ENCODE measurements at regions not wholly inside any gene's neighbourhood (a gene's known extent, or its start where the extent isn't known, plus 50 kb on each side); places are given as distances from the start of the nearest gene placed in this dataset.
A peak's percentile ranks its signal among the peaks of the same experiment; 100 is the strongest.

- DNase-seq (ENCODE audit: low spot score): peak; percentile 16
Observed at GRCh38 chr15:93553167-93553935, 464.3 kb upstream of the RGMA start.

- DNase-seq (ENCODE audit: low spot score): no peak
Observed at GRCh38 chr15:93543093-93543492, 454.1 kb upstream of the RGMA start.

GRCh38 chr15:93527374-93528050 lies 438.5 kb upstream of the RGMA start:
- no peak for DNase-seq (ENCODE audit: low spot score)

GRCh38 chr15:93524432-93524831 lies 435.4 kb upstream of the RGMA start:
- no peak for DNase-seq (ENCODE audit: low spot score)

DNA sequence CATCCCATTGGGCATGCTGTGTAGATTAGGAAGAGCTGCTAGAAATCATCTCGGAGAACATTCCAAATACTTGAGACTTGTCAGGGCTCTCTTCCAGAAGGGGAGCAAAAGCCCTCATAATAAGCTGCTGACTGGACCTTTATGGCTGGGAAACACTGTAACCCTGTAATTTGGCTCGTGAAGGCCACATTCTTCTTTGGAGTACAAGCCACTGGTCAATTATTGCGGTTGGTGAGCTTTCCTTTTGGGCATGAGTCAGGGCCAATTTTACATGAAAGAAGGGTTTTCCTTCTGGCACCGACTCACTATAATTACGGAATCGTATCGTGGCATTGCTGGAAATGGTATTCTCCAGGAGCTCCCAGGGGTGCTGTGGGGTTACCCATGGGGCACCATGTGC lies 434.5 kb upstream of the RGMA start:
- no peak for DNase-seq (ENCODE audit: low spot score)

- no peak for DNase-seq (ENCODE audit: low spot score)
Observed at GRCh38 chr15:93520206-93520605, 431.2 kb upstream of the RGMA start.

DNA sequence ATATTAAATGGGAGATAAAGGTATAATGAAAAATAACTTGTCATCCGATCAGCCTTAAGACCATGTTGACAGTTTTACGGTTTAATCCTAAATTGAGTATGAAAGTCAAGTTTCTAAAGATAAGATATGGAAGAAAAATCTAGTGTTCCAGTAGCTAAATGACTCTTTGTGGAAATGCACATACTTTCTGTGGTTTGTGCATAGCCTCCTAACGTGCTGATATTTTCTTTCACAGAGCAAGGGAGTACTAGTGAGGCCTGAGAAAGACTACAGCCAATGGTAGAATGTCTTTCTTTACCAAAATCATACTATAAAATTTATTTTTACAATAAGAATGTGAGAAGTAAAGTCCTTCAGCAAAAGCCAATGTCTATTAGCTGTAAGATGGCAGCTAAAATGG lies 430.6 kb upstream of the RGMA start:
- DNase-seq (ENCODE audit: low spot score): no peak

GRCh38 chr15:93517176-93517575 lies 428.2 kb upstream of the RGMA start:
- no peak for DNase-seq (ENCODE audit: low spot score)

DNA sequence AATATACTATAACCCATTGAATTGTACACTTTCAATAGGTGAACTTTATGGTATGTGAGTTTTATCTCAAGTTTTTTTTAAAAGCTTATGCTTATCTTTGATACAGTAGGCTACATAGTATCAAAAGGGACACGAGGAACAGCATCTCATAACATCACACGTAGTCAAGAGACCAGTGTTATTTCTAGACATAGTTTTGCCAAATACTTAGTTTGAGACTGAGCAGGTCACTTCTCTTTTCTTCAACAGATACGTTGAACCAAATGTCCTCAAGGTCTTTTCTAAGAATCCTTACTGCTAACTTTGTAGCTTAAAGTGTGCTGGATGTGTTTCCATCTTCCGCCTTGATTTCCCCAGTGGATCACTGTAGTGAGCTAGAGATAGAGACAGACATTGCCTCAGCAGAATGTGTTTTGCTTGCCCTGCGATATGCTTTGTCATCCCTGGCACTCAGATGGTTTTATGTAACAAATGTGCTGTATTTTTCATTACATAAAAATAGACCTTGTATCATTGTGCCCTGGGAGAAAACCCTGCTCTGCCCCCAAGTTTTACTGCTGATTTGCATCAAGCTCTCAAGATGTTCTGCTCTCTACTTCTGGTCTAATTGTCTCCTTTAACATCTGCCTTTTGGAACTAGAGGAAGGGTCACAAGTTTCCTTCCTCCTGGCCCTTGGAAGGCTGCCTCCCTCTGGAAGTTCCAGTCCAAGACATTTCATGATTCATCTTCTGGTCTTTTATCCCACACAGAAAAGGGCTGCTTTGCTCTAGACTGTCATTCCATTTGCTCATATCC lies 426.4 kb upstream of the RGMA start:
- DNase-seq (ENCODE audit: low spot score): peak; percentile 52

DNA sequence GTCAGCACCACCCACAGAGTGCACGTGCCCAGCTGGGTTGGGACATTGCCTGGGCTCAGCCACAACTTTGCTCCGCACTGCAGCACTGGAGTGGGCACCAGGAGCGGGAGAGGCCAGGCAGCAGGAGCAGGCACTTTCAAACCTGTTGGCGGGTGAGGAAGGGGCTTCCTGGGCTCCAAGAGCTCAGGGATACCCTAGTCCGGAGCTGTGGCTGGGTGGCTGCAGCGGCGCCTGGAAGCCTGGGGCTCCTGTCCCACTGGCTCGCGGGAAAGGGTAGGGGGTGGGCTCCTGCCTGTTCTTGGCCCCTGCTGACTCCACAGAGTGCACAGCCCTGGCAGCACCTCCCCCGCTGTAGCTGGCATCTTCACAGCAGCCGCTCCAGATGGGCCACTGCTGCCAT lies 417.6 kb upstream of the RGMA start:
- no peak for DNase-seq (ENCODE audit: low spot score)

DNA sequence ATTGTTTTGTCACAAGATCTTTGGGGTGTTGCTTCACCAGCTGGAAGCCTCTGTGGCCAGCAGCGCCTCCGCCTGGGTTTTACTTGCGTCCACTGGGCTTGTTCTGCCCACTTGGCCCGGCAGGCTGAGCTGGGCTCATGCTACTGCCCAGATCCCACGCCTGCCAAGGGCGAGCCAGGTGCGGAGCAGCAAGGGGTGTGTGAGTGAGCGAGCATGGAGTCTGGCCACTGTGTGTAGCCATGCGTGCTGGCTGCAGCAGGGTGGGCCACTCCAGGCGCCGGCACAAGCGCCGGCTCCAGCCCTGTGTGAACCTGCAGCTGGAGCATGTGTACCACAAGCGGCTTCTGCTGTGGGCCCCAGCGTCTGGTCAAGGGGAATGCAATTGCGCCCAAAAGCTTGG lies 416.5 kb upstream of the RGMA start:
- DNase-seq (ENCODE audit: low spot score): no peak

- DNase-seq (ENCODE audit: low spot score): no peak
Observed at GRCh38 chr15:93501946-93502345, 412.9 kb upstream of the RGMA start.

DNA sequence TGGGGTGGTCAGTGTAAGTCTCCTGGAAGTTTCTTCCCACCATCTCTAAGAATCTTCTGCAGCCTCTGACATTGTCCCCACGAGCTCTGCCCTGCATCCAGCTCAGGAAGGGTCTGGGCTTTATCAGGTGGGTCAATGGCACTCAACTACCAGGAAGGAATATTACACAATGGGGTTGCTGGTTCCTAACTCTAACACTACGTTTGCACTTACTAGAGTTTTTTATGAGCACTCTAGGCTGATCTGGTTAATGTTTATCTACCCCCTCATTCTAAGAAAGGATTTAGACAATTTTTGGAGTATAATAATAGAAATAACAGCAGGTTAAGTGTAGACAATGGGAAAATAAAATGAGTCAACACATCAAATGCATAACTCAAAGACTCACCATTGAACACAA lies 411.1 kb upstream of the RGMA start:
- no peak for DNase-seq (ENCODE audit: low spot score)

- DNase-seq (ENCODE audit: low spot score): peak; percentile 26
Observed at GRCh38 chr15:93497291-93497690, 408.3 kb upstream of the RGMA start.

GRCh38 chr15:93496888-93497287 lies 407.9 kb upstream of the RGMA start:
- no peak for DNase-seq (ENCODE audit: low spot score)

DNA sequence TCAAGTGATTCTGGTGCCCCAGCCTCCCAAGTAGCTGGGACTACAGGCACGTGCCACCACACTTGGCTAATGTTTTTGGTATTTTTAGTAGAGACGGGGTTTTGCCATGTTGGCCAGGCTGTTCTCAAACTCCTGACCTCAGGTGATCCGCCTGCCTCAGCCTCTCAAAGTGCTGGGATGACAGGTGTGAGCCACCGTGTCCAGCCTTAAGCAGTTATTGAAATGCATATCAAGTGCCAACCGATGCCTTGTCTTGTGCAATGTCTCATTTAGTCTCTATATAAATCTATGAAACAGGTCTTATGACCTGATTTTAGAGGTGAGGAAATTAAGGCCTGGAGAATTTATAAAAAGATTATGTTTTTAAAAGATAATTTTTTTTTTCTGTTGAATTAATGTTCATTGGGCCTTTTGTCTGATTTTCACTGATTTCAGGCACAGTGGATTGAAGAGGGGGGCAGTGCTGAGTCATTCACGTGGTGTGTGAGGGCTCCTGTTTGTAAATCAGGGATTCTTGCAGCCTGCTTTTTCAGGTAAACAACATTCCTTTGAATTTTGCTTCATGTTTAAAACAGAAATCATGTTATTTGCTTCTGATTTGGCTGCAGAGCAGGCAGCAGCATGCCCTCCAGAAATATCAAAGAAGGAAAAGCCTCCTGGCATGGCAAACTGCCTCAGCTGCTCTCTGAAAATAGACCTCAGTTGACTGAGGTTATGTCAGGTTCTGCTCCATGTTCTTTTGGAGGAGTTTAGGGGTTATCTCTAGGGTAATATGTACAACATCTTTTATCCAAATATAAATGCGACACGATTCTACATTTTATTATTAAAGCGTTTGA lies 407.0 kb upstream of the RGMA start:
- peak; percentile 37 for DNase-seq (ENCODE audit: low spot score)

GRCh38 chr15:93493172-93493571 lies 404.2 kb upstream of the RGMA start:
- DNase-seq (ENCODE audit: low spot score): no peak

DNA sequence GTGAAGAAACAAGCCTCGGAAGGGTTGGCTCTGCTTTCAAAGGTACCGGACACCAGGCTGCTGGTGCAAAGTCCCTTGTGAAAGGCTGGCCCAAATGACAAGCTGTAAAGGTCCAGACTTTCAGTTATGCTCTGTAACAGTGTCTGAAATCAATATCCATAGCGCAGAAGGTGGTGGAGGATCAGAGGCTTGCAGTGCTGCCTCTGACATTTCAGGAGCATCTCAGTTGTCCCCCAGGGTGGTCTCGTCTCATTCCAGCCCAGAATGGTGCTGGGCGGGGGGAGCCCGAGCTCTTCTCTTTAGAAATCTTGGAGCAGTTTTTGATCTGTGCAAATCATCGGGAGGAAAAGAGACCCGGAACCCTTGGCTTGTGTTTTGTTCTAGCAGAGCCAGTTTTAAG lies 402.3 kb upstream of the RGMA start:
- no peak for DNase-seq (ENCODE audit: low spot score)

DNA sequence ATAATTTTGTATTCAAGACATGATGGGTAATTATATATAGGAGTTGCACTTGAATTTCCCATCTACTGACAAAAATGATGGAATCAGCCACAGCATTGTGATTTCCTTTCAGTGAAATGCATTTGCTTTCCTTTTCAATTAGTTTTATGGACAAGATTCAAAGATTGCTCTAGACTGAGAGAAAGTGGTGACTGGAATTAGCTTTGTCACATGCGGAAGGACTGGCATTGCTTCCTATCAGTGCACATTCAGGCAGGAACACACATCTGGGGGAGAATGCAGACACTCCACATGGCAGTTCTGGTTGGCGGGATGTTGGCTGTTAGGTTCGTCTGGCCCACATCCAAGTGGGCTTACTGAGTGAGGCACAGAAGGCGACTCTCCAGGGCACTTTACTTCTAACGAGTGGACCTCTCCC lies 399.3 kb upstream of the RGMA start:
- DNase-seq (ENCODE audit: low spot score): no peak

- DNase-seq (ENCODE audit: low spot score): no peak
Observed at GRCh38 chr15:93486407-93487117, 397.6 kb upstream of the RGMA start.
